Spleen (tissue), 11 donors: ENCODE measurements at regions not wholly inside any gene's neighbourhood (a gene's known extent, or its start where the extent isn't known, plus 50 kb on each side); places are given as distances from the start of the nearest gene placed in this dataset.

Experiments used
- DNase-seq: peaks from one replicate; pipeline ENCODE4 v3.0.0-alpha.2; 2020
- H3K27ac ChIP-seq, 8 donors: fragments of 200-600 bp; sonication (generic) in 7 of 8; 1 replicate in 4 of 8; 2 replicates in 4 of 8; pipeline versions ENCODE4 v1.5.0 to v1.8.0; 2016 to 2021; ENCODE audit warnings: inconsistent platforms in 4 of 8, mild to moderate bottlenecking in 4 of 8, moderate library complexity in 1 of 8
- H3K27me3 ChIP-seq, 7 donors: fragments of 200-600 bp; sonication (generic) in 6 of 7; replicated peaks in 1 of 7; 1 replicate in 4 of 7; 2 replicates in 3 of 7; pipeline versions ENCODE4 v1.5.0 to v1.8.0; 2016 to 2021; ENCODE audit warnings: inconsistent platforms in 3 of 7, mild to moderate bottlenecking in 1 of 7
- H3K36me3 ChIP-seq, 6 donors: fragments of 200-600 bp; sonication (generic) in 5 of 6; 1 replicate in 4 of 6; 2 replicates in 2 of 6; pipeline versions ENCODE4 v1.5.0 to v1.8.0; 2016 to 2021; ENCODE audit warnings: inconsistent platforms in 2 of 6
- H3K4me1 ChIP-seq, 6 donors: fragments of 200-600 bp; sonication (generic) in 5 of 6; 1 replicate in 3 of 6; 2 replicates in 3 of 6; pipeline versions ENCODE4 v1.5.0 to v1.8.0; 2016 to 2021; ENCODE audit warnings: inconsistent platforms in 3 of 6
- H3K4me3 ChIP-seq, 8 donors: fragments of 200-600 bp; sonication (generic) in 7 of 8; 1 replicate in 4 of 8; 2 replicates in 4 of 8; pipeline versions ENCODE4 v1.5.0 to v1.8.0; 2016 to 2021; ENCODE audit warnings: inconsistent platforms in 4 of 8, mild to moderate bottlenecking in 4 of 8, moderate library complexity in 2 of 8
- H3K9me3 ChIP-seq, 8 donors: fragments of 200-600 bp; sonication (generic) in 7 of 8; 1 replicate in 4 of 8; 2 replicates in 4 of 8; pipeline versions ENCODE4 v1.5.0 to v1.8.0; 2016 to 2021; ENCODE audit warnings: inconsistent platforms in 4 of 8
- CTCF ChIP-seq, 11 experiments: fragments of 200-600 bp in 7 of 11; fragments of 450-650 bp in 4 of 11; sonication (generic) in 4 of 11; IDR thresholded peaks in 8 of 11; conservative IDR thresholded peaks in 3 of 11; 1 replicate in 7 of 11; 2 replicates in 4 of 11; pipeline versions ENCODE4 v1.4.0 to v1.8.0; 2016 to 2021; ENCODE audit warnings: antibody characterized with exemption in 11 of 11, inconsistent platforms in 4 of 11, mild to moderate bottlenecking in 1 of 11
- POLR2A ChIP-seq, 3 donors: fragments of 450-650 bp; IDR thresholded peaks; one replicate each; pipeline ENCODE4 v1.5.1; 2017; ENCODE audit warnings: antibody characterized with exemption in 3 of 3, mild to moderate bottlenecking in 1 of 3
- POLR2AphosphoS5 ChIP-seq, 3 donors: sonication (generic); formaldehyde crosslinking; IDR thresholded peaks; one replicate each; pipeline ENCODE4 v1.5.1; 2017; ENCODE audit warnings: antibody characterized with exemption in 3 of 3
- WGBS, 5 donors: extraction: QIAGEN DNeasy Blood & Tissue Kit in 3 of 5; methylation state at CpG; one replicate each; pipeline versions ENCODE4 v1.1.5 to v1.1.7; 2013 to 2018; 5-methylcytosine and 5-hydroxymethylcytosine counted together
- intact Hi-C: fragments of 100-400 bp; cut with DNase I; formaldehyde crosslinking; loops from one replicate; pipeline ENCODE4 v1.15.0; 2023; ENCODE audit warnings: low total_unique reads
- donor health status: healthy with polysubstance abuse.
- donor health status: DM: no; HTN: no; CAD: no; lungs with moderate emphysema.
- donor health status: DM: no; HTN: no; CAD: no.
- donor health status: Bipolar disorder and iron deficiency.
- donor health status: healthy.
- donor health status: DM: no; HTN: no; CAD: no.
- donor health status: DM: yes; HTN: yes; CAD: no.

- TF ChIP-seq POLR2AphosphoS5 (IDR thresholded peaks at IDR 0.05) (no peak), CTCF (IDR thresholded peaks at IDR 0.05 in 8 of 11, conservative IDR thresholded peaks at IDR 0.05 in 3 of 11) (no peak), POLR2A (IDR thresholded peaks at IDR 0.05) (no peak)
- Histone ChIP-seq H3K9me3 (no peaks in the 10 kb centered on the region), H3K4me1 (no peaks in the 10 kb centered on the region), H3K36me3 (no peaks in the 10 kb centered on the region), H3K4me3 (no peak overlapping the region), H3K27ac (no peak overlapping the region), H3K27me3 (no peaks in the 10 kb centered on the region)
- intact Hi-C loops: no loop called here
- 77 to 83% (median 82%) methylated on average over 7 of the region's 7 CpGs for WGBS, 5 donors
- DNase-seq: no peak
Observed at GRCh38 chr2:145563741-145564615, 1044.1 kb upstream of the ZEB2 start.

DNA sequence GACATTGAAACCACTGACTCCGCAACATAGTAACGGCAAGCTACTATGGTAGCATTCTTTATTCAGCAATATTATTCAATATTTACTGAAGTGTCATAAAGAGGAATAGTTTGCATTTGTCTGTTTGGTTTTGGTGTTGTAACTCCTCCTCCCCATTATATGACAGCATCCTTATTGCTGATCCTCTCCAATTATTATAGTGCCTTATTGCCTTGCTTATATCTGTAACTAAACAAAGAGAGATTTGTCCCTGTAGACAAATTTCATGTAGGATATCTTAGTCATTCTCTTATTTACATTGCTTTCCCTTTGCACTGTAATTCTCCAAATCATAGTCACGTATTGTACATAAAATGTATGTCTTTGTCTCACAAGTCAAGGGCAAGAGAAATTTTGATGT, 1041.2 kb upstream of the ZEB2 start:
- Histone ChIP-seq H3K27me3 (no peaks in the 10 kb centered on the region), H3K4me3 (no peak overlapping the region), H3K9me3 (no peaks in the 10 kb centered on the region), H3K27ac (no peak overlapping the region), H3K4me1 (no peaks in the 10 kb centered on the region), H3K36me3 (no peaks in the 10 kb centered on the region)
- TF ChIP-seq POLR2A (IDR thresholded peaks at IDR 0.05) (no peak), CTCF (IDR thresholded peaks at IDR 0.05 in 8 of 11, conservative IDR thresholded peaks at IDR 0.05 in 3 of 11) (no peak), POLR2AphosphoS5 (IDR thresholded peaks at IDR 0.05) (no peak)
- no peak for DNase-seq
- intact Hi-C loops: no loop called here
- 91 to 98% (median 95%) methylated on average over 3 of the region's 3 CpGs for WGBS, 5 donors

DNA sequence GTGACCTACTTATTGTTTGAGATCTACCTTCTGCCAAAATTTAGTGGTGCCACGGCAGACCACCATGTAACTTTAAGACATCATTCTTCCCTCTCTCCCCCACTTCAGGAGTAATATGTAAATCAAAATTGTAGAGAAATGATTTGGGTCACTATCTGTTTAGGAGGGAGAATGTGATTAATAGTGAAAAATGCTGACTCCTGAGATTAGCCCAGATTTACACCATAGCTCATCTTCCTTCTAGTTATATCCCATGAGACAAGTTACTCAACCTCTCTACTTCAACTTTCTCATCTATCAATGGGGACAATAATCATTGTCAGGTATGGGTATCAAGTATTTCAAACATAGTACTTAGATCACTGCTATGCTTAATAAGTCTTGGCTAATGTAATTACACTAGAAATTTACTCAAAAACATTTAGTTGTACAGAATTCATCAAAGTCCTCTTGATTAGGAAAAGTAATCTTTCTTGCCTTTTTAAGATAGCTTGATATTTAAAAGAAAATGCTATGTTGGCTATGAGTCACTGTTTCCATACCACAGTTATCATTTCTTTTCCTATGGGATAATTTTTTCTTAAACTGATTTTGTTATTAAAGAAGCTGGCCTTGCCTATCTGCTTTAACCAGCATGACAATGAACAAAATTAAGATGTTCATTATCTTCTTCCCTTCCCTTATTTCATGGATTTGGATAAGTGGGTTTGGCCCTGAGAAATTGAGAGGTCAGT, 1038.9 kb upstream of the ZEB2 start:
- no peak for DNase-seq
- no peaks in the 10 kb centered on the region for H3K4me1 ChIP-seq
- H3K4me3 ChIP-seq: no peak overlapping the region
- 67 to 86% (median 83%) methylated on average over 1 of the region's 1 CpG for WGBS, 5 donors
- intact Hi-C loops: no loop called here
- no peaks in the 10 kb centered on the region for H3K27me3 ChIP-seq
- H3K9me3 ChIP-seq: no peaks in the 10 kb centered on the region
- H3K36me3 ChIP-seq: no peaks in the 10 kb centered on the region
- no peak overlapping the region for H3K27ac ChIP-seq
- TF ChIP-seq POLR2AphosphoS5 (IDR thresholded peaks at IDR 0.05) (no peak), CTCF (IDR thresholded peaks at IDR 0.05 in 8 of 11, conservative IDR thresholded peaks at IDR 0.05 in 3 of 11) (no peak), POLR2A (IDR thresholded peaks at IDR 0.05) (no peak)

DNA sequence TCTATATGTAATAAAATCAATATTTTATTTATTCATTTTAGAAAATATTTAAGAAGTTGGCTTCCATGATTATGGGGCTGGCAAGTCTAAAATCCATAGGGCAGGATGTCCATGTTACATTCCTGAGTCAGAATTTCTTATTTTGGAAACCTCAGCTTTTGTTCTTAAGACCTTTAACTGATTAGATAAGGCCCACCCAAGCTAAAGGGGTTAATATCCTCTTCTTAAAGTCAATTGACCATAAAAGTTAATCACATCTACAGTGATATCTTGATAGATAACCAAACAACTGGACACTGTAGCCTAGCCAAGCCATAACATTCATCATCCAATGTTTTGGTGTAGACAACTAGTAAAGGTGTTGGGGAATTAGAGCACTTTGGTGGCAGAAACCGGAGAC, 1035.4 kb upstream of the ZEB2 start:
- Histone ChIP-seq H3K4me3 (no peak overlapping the region), H3K27me3 (no peaks in the 10 kb centered on the region), H3K9me3 (no peaks in the 10 kb centered on the region), H3K27ac (no peak overlapping the region), H3K4me1 (no peaks in the 10 kb centered on the region), H3K36me3 (no peaks in the 10 kb centered on the region)
- intact Hi-C loops: no loop called here
- TF ChIP-seq CTCF (IDR thresholded peaks at IDR 0.05 in 8 of 11, conservative IDR thresholded peaks at IDR 0.05 in 3 of 11) (no peak), POLR2A (IDR thresholded peaks at IDR 0.05) (no peak), POLR2AphosphoS5 (IDR thresholded peaks at IDR 0.05) (no peak)
- WGBS, 5 donors: 88 to 98% (median 92%) methylated on average over 1 of the region's 1 CpG
- DNase-seq: no peak
